GM19328 (cell line): ENCODE measurements at regions not wholly inside any gene's neighbourhood (a gene's known extent, or its start where the extent isn't known, plus 50 kb on each side); places are given as distances from the start of the nearest gene placed in this dataset.
A peak's percentile ranks its signal among the peaks of the same experiment; 100 is the strongest.

Experiments
- ATAC-seq: cut with Tn5 transposase; IDR thresholded peaks from one replicate; pipeline ENCODE4 v1.9.1; 2021; ENCODE audit warnings: mild to moderate bottlenecking, moderate library complexity; ENCODE audit not compliant: unreplicated experiment

DNA sequence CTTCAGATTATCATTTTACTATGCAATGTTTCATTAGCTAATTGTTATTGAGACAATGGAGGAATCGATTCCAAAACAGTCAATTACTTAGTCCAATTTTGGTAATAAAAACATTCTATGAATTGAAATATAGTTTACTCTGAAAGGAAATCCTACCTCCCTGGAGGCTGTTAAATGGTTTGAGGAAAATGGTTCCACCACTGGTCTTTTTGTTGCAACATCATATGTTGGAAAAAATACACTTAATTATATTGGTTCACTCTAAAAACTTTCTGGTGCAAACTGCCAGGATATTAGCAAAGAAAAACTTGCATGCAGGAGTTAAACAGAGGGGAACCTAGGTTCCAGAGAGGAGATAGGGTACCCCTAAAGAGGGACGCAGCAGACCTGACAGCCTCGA is 267.3 kb upstream of the LYZL1 start:
- ATAC-seq = no peak

DNA sequence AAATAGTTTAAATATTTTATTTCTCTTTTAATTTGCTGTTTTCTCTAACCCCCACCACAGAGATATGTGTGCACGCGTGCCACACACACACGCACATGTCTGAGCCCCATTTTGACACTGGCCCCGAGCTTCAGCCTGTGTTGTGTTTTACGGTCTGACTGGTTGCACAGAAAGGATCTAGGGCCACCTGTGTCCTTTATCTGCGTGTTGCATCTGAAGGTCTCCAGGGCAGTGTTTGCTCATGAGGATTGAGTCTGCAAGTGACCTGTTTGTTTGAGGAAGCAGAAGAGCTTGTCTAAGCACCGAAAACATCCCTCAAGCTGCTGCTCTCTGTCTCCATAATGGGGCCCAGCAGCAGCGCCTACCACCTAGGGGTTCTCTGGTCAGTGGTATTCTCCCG is 266.4 kb upstream of the LYZL1 start:
- no peak for ATAC-seq

DNA sequence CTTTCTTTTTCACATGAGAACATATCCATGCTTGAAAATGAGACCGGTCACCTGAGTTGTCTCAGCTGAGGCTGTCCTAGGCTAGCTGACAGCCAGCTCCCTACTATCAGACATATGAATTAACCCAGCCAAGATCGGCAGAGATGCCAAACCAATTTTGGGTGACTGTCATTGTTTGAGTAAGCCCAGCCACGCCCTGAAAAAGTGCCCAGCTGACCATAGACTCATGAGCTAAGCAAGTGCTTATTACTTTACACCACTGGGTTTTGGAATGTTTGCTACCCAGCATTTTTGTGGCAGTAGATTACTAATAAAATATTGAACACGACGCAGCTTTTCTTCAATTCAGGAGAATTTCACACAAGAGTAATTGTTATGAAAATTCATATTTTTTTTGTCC is 265.2 kb upstream of the LYZL1 start:
- ATAC-seq = no peak

GRCh38 chr10:29026065-29026797 is 262.6 kb upstream of the LYZL1 start:
- no peak for ATAC-seq

- no peak for ATAC-seq
Measured at GRCh38 chr10:29026802-29027580, 261.9 kb upstream of the LYZL1 start.

GRCh38 chr10:29028486-29028885 is 260.4 kb upstream of the LYZL1 start:
- no peak for ATAC-seq

DNA sequence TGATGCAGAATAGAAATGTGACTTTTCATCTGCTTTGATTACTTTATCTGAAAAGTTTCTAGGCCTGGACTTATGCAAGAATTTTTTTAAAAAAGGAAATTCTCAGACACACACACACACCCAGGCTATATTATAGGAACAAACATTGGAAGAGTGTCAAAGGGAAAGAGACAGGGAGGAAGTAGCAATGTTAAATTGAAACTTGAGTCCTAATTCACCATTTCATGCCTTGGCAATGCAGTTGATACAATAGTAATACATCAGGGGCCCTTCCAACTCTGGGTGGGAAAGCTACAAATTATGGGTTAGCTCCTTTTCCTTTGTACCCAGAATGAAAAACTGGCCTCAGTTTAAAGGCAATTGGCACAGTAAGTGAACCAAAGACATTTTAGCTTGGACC is 258.0 kb upstream of the LYZL1 start:
- ATAC-seq = no peak

- no peak for ATAC-seq
Measured at GRCh38 chr10:29032169-29032568, 256.7 kb upstream of the LYZL1 start.

- peak; percentile 72 for ATAC-seq
Measured at GRCh38 chr10:29033311-29033940, 255.4 kb upstream of the LYZL1 start.

DNA sequence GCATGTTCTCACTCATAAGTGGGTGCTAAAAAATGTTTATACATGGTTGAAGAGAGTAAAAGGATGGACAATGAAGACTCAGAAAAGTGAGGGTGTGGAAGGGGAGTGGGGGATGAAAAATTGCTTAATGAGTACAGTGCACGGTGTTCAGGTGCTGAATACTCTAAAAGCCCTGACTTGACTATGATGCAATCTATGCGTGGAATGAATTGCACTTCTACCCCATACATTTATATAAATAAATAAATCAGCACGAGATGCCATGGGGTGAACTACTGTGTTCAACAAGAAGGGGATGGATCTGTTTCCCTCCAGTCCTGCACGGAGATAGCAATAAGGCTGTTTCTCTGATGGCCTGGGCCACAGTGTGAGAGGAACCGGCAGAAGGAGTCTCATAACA is 254.3 kb upstream of the LYZL1 start:
- ATAC-seq = no peak

GRCh38 chr10:29035721-29036120 is 253.1 kb upstream of the LYZL1 start:
- no peak for ATAC-seq

GRCh38 chr10:29037348-29038113 is 251.3 kb upstream of the LYZL1 start:
- ATAC-seq = no peak

DNA sequence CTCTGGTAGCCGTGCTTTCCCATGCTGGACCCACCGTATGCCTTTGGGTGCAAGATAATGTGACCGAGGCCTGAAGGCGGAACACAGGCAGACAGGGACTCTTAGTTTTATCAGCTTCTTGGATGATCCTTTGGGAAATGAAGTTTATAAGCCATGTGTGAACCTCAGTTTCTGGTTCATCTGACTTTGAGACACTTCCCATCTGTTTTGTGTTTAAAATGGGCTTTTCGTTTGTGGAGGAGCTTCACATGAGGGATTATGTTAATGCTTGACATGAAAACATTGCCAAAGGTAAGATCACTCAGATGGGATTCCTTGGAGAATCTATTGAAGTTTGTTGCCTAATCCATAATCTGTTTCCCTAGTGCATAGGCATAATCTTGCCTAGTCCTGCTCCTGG is 249.8 kb upstream of the LYZL1 start:
- no peak for ATAC-seq

- no peak for ATAC-seq
Measured at GRCh38 chr10:29039677-29040189, 249.1 kb upstream of the LYZL1 start.

- no peak for ATAC-seq
Measured at GRCh38 chr10:29041616-29042015, 247.3 kb upstream of the LYZL1 start.

DNA sequence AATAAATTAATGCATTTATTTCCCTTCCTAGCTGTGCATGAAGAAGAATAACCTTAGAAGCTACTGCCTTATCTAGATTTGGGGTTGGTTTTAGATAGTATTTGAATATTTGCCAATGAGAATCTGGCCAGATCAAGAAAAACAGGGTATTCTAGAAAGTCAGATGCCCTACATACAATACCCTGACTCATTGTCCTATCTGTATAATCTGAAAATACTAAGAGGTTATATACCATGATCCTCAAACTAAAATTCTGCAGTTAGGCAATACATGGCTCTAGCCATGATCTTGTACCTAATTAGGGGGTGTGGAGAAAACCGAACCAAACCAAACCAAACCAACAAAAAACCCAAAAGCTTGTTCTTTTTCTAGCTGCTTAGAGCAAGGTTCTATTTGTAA is 240.4 kb upstream of the LYZL1 start:
- no peak for ATAC-seq

- ATAC-seq = no peak
Measured at GRCh38 chr10:29050081-29050480, 238.8 kb upstream of the LYZL1 start.

DNA sequence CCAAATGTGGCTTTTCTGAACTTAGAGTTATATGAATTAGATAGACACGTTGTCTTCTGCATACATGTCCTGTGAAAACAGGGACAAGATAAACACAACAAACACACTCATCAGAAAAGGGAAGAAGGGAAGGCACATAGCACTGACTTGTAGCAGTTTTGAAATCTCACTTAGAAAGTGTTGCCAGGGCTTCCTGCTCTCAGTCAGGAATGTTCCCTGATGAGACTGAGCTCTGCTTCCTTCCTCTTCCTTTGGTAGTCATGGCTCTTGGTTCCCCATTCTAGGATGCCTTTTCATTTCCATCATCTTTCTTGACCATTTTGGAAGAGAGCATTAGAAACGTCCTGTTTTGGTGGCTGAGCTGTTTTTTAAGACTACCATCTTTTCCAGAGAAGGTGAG is 233.8 kb upstream of the LYZL1 start:
- ATAC-seq = no peak

- no peak for ATAC-seq
Measured at GRCh38 chr10:29056729-29057128, 232.1 kb upstream of the LYZL1 start.

- ATAC-seq = no peak
Measured at GRCh38 chr10:29057822-29058331, 231.0 kb upstream of the LYZL1 start.
